Type B pancreatic cell (in vitro differentiated cells): ENCODE measurements at regions not wholly inside any gene's neighbourhood (a gene's known extent, or its start where the extent isn't known, plus 50 kb on each side); places are given as distances from the start of the nearest gene placed in this dataset.

Experiments
- DNase-seq: peaks from one replicate; pipeline ENCODE4 v3.0.0; 2021; ENCODE audit warnings: mixed read lengths; ENCODE audit not compliant: unreplicated experiment; ENCODE audit errors: extremely low spot score
- H3K27ac Mint-ChIP-seq: 2 replicates; pipeline ENCODE4 v1.8.0; 2021; ENCODE audit warnings: mild to moderate bottlenecking, mixed read lengths
- H3K27me3 Mint-ChIP-seq: 2 replicates; pipeline ENCODE4 v1.8.0; 2021; ENCODE audit warnings: mixed read lengths
- H3K36me3 Mint-ChIP-seq: 2 replicates; pipeline ENCODE4 v1.8.0; 2021; ENCODE audit warnings: mixed read lengths
- H3K4me1 Mint-ChIP-seq: one replicate; pipeline ENCODE4 v1.8.0; 2021; ENCODE audit warnings: mixed read lengths; ENCODE audit not compliant: unreplicated experiment
- H3K4me3 Mint-ChIP-seq: 2 replicates; pipeline ENCODE4 v1.8.0; 2021; ENCODE audit warnings: mild to moderate bottlenecking, mixed read lengths
- H3K9me3 Mint-ChIP-seq: 2 replicates; pipeline ENCODE4 v1.8.0; 2021; ENCODE audit warnings: mixed read lengths
- CTCF ChIP-seq: fragments of 200-600 bp; sonication (generic); conservative IDR thresholded peaks from 2 replicates; pipeline ENCODE4 v1.5.0; 2021; ENCODE audit warnings: antibody characterized with exemption, mild to moderate bottlenecking

- DNase-seq, result no peak
- TF ChIP-seq CTCF, result no peak
- no peak overlapping the region for H3K4me3 Mint-ChIP-seq
- no peaks in the 10 kb centered on the region for H3K4me1 Mint-ChIP-seq
- no peaks in the 10 kb centered on the region for H3K27me3 Mint-ChIP-seq
- H3K27ac Mint-ChIP-seq, result no peak overlapping the region
- no peaks in the 10 kb centered on the region for H3K36me3 Mint-ChIP-seq
- H3K9me3 Mint-ChIP-seq, result no peaks in the 10 kb centered on the region
These were observed 176.0 kb downstream of the NOC3L start for GRCh38 chr10:94186722-94187121.

DNA sequence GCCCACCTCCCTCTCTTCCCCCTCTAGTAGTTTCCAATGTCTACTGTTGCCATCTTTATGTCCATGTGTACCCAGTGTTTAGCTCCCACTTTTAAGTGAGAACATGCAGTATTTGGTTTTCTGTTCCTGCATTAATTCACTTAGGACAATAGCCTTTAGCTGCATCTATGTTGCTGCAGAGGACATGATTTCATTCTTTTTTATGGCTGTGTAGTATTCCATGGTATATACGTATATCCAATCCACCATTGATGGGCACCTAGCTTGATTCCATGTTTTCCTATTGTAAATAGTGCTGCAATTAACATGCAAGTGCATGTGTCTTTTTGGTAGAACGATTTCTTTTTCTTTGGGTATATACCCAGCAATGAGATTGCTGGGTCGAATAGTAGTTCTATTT lies 170.4 kb downstream of the NOC3L start:
- Mint-ChIP-seq H3K9me3 (no peaks in the 10 kb centered on the region), H3K27me3 (no peaks in the 10 kb centered on the region), H3K4me3 (no peak overlapping the region), H3K27ac (no peak overlapping the region), H3K36me3 (no peaks in the 10 kb centered on the region), H3K4me1 (peaks cover 9% of the 10 kb centered on the region)
- DNase-seq, result no peak
- no peak for TF ChIP-seq CTCF

- peaks cover 9% of the 10 kb centered on the region for H3K4me1 Mint-ChIP-seq
- no peak overlapping the region for H3K27ac Mint-ChIP-seq
- H3K27me3 Mint-ChIP-seq, result no peaks in the 10 kb centered on the region
- H3K9me3 Mint-ChIP-seq, result no peaks in the 10 kb centered on the region
- TF ChIP-seq CTCF, result no peak
- H3K4me3 Mint-ChIP-seq, result no peak overlapping the region
- H3K36me3 Mint-ChIP-seq, result no peaks in the 10 kb centered on the region
- DNase-seq, result no peak
These were observed 169.8 kb downstream of the NOC3L start for GRCh38 chr10:94192974-94193373.

DNA sequence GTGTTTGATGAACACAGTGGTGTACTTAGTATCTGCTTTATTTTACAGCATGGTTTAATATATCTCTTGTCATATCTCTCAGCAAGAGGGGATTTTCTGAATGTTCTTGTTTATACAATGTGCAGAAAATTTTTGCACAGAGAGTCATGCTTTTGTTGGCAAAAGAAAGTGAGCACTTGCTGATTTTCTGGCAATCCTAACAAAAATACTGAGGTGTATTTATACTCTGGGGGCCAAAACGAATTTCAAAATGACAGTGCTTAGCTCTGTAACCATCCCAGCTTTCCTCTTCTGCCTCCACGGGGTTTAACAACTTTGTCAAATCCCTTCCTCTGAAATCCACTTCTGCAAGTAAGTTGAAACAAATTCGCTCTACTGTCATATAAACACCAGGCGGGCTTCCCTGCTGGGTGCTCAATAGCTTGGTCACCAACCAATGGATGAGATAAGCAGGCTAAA lies 169.2 kb downstream of the NOC3L start:
- peaks cover 9% of the 10 kb centered on the region for H3K4me1 Mint-ChIP-seq
- no peak overlapping the region for H3K27ac Mint-ChIP-seq
- no peak overlapping the region for H3K4me3 Mint-ChIP-seq
- H3K27me3 Mint-ChIP-seq, result no peaks in the 10 kb centered on the region
- H3K36me3 Mint-ChIP-seq, result no peaks in the 10 kb centered on the region
- TF ChIP-seq CTCF, result no peak
- no peak for DNase-seq
- no peaks in the 10 kb centered on the region for H3K9me3 Mint-ChIP-seq

DNA sequence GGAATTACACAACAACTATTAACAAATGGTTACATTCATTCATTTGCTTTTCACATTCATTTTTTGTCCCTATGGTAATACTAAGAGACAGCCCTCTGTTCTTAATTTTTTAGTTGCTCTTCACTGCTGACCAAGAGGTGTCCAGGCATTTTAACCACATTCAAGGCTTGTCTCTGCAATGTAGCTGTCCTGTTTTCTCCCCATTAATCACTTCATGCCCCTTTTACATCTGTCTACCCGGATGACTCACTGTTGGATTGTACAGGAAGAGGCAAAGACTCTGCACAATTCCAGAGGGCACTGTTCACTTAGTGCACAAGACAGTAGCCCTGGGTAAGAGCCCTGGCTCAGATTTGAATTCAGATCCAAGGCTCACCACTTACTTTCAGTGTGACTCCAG lies 168.5 kb downstream of the NOC3L start:
- Mint-ChIP-seq H3K4me1 (peaks cover 9% of the 10 kb centered on the region), H3K9me3 (no peaks in the 10 kb centered on the region), H3K27me3 (no peaks in the 10 kb centered on the region), H3K36me3 (no peaks in the 10 kb centered on the region), H3K27ac (no peak overlapping the region), H3K4me3 (no peak overlapping the region)
- no peak for TF ChIP-seq CTCF
- no peak for DNase-seq

GRCh38 chr10:94197241-94197640 lies 165.5 kb downstream of the NOC3L start:
- H3K4me3 Mint-ChIP-seq, result no peak overlapping the region
- no peaks in the 10 kb centered on the region for H3K9me3 Mint-ChIP-seq
- peaks cover 12% of the 10 kb centered on the region for H3K4me1 Mint-ChIP-seq
- no peak for DNase-seq
- H3K36me3 Mint-ChIP-seq, result no peaks in the 10 kb centered on the region
- no peak for TF ChIP-seq CTCF
- no peak overlapping the region for H3K27ac Mint-ChIP-seq
- H3K27me3 Mint-ChIP-seq, result no peaks in the 10 kb centered on the region
